ENCODE measurements at regions not wholly inside any gene's neighbourhood (a gene's known extent, or its start where the extent isn't known, plus 50 kb on each side); places are given as distances from the start of the nearest gene placed in this dataset.

DNA sequence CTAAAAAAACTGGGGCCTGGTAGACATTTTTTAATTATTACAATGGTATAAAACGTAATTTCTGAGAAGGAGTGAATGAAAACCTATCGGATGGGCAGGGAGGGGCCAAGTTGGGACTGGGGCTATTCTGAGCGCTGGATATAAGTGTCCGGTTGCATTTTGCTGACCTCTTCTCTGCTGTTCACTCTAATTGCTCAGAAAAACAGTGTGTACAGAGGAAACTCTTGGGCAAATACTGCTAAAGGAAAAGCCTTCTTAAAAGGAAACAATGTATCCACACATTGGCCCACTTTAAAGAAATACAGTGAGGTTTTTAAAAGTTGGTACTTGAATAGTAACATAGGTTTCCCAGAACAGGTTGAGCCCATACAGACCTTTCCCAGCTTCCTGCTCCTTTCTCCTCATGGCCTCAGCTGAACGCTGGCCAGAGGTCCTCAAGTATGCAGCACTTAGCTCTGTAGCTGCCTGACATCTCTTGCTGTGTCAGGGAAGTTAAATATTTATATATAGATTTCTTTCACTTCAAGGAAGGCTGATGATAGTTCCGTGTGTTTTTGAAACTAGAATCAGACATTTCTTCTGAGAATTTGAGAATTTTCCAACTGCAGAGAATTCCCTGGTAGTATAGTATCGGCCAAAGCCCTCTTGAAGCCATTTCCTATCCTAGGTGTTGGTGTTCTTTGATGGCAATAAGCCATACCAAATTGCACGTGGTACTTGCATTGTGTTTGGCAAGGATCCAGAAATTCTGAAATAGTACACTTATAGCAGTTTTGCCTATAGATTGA lies 97.1 kb upstream of the SLC4A4 start:
- TF ChIP-seq FOS (IDR thresholded peaks at IDR 0.05; ENCODE audit: borderline replicate concordance, insufficient read depth, low read length): no peak
- TF ChIP-seq POLR2A (IDR thresholded peaks at IDR 0.05; ENCODE audit: low read depth, low read length): no peak
- TF ChIP-seq GATA2 (IDR thresholded peaks at IDR 0.05; ENCODE audit: insufficient read depth, insufficient read length, low read depth, low read length): no peak
- TF ChIP-seq, protein P1, sequence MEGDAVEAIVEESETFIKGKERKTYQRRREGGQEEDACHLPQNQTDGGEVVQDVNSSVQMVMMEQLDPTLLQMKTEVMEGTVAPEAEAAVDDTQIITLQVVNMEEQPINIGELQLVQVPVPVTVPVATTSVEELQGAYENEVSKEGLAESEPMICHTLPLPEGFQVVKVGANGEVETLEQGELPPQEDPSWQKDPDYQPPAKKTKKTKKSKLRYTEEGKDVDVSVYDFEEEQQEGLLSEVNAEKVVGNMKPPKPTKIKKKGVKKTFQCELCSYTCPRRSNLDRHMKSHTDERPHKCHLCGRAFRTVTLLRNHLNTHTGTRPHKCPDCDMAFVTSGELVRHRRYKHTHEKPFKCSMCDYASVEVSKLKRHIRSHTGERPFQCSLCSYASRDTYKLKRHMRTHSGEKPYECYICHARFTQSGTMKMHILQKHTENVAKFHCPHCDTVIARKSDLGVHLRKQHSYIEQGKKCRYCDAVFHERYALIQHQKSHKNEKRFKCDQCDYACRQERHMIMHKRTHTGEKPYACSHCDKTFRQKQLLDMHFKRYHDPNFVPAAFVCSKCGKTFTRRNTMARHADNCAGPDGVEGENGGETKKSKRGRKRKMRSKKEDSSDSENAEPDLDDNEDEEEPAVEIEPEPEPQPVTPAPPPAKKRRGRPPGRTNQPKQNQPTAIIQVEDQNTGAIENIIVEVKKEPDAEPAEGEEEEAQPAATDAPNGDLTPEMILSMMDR (IDR thresholded peaks at IDR 0.05; ENCODE audit: extremely low read depth in 1 of 2, insufficient read depth in 1 of 2, low read depth in 1 of 2, low read length in 2 of 2): no peak
- TF ChIP-seq MYC (IDR thresholded peaks at IDR 0.05; ENCODE audit: low read depth, low read length): no peak
- no peak for TF ChIP-seq JUN (IDR thresholded peaks at IDR 0.05; ENCODE audit: borderline replicate concordance, insufficient read depth, insufficient read length, low read depth)
- TF ChIP-seq POLR2AphosphoS5 (IDR thresholded peaks at IDR 0.05; ENCODE audit: insufficient read depth, low read depth, low read length): no peak
- TF ChIP-seq EZH2 (IDR thresholded peaks at IDR 0.05; ENCODE audit: borderline replicate concordance, low read depth, low read length, severe bottlenecking): no peak
- TF ChIP-seq, protein P2, sequence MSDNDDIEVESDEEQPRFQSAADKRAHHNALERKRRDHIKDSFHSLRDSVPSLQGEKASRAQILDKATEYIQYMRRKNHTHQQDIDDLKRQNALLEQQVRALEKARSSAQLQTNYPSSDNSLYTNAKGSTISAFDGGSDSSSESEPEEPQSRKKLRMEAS (IDR thresholded peaks at IDR 0.05; ENCODE audit: insufficient read depth, insufficient read length): no peak
- H3K4me2 ChIP-seq (ENCODE audit: insufficient read depth, low read length): no peak overlapping the region
- dilution Hi-C loops (cut with MboI; ENCODE audit: extremely low pct_ligation_motif_present, low sequenced_read_pairs): no loop called here
- H3K9me1 ChIP-seq (replicated peaks; ENCODE audit: control insufficient read depth, extremely low read depth, insufficient read depth, low read length): no peaks in the 10 kb centered on the region
- H4K20me1 ChIP-seq (replicated peaks; ENCODE audit: control insufficient read depth, extremely low read depth, insufficient read depth, low read length): no peaks in the 10 kb centered on the region
- no peaks in the 10 kb centered on the region for H3K4me1 ChIP-seq (ENCODE audit: control insufficient read depth, extremely low read depth, insufficient read depth, low read length)
- no peak overlapping the region for H3K9ac ChIP-seq (replicated peaks; ENCODE audit: extremely low read depth, insufficient read depth, low read length)
- no peaks in the 10 kb centered on the region for H3K79me2 ChIP-seq (ENCODE audit: control insufficient read depth, insufficient read depth, low read length)
- no peak overlapping the region for H3K27ac ChIP-seq (ENCODE audit: insufficient read depth, low read depth, low read length)
- FAIRE-seq: no peak
- BruUV-seq (replicated peaks): no TSS peak
- no peak for DNase-seq (ENCODE audit: low read depth, low spot score)
- no peaks in the 10 kb centered on the region for H3K36me3 ChIP-seq (ENCODE audit: control insufficient read depth in 2 of 2, extremely low read depth in 1 of 2, insufficient read depth in 2 of 2, low read length in 2 of 2)
- CTCF ChIA-PET: interaction anchor here (1.6 kb wide), 1 partner anchor 12 kb away, joined by 4 read pairs; no protein-coding TSS in a partner anchor
- H3K27me3 ChIP-seq (ENCODE audit: control insufficient read depth in 2 of 2, insufficient read depth in 2 of 2, low read length in 2 of 2): no peaks in the 10 kb centered on the region
- POLR2A ChIA-PET: no interaction called here
- H2AFZ ChIP-seq (ENCODE audit: low read depth, low read length): no peak overlapping the region
- intact Hi-C loops (cut with micrococcal nuclease): no loop called here
- no peak overlapping the region for H3K4me3 ChIP-seq (replicated peaks in 1 of 3; ENCODE audit: insufficient read depth in 1 of 3, low read depth in 1 of 3, low read length in 3 of 3)
- H3K9me3 ChIP-seq (replicated peaks; ENCODE audit: control insufficient read depth, insufficient read depth, low read length): no peaks in the 10 kb centered on the region

All from endothelial cell of umbilical vein (primary cell).